ENCODE measurements at regions not wholly inside any gene's neighbourhood (a gene's known extent, or its start where the extent isn't known, plus 50 kb on each side); places are given as distances from the start of the nearest gene placed in this dataset.
"Not testable (repeated sequence)": the region's sequence is repeated elsewhere in the genome, so short reads cannot be mapped to it uniquely, and the experiment has no call there.

DNA sequence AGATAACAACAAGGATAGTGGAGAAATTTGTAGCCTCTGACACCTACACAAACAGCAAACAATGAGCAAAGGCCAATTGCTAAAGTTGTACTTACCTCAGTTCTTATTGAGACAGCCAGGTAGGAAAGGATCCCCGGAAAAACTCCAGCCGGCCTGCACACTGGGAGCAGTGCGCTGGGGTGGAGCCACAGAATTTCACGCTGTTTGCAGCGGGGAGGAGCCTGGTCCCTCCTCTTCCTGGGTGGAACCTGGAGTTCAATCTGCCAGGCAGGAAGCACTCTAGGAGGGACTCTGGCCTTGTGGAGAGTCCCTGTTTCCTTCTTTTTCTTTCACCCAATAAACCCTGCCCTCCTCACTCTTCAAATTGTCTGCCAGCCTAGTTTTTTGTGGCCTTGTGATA is 382.6 kb upstream of the TGIF2LX start:
- H3K4me1 ChIP-seq (ENCODE audit: control insufficient read depth in 2 of 2, insufficient read depth in 2 of 2, low read length in 2 of 2); H2AFZ ChIP-seq (ENCODE audit: insufficient read depth, low read depth, low read length, poor library complexity, severe bottlenecking); H3K4me3 Mint-ChIP-seq; H3K27ac Mint-ChIP-seq; CTCF ChIA-PET; H3K4me3 ChIP-seq (ENCODE audit: control extremely low read depth in 1 of 5, extremely low read depth in 1 of 5, insufficient read depth in 1 of 5, low read depth in 2 of 5, low read length in 4 of 5); H3K9me3 ChIP-seq (ENCODE audit: control extremely low read depth in 1 of 3, control insufficient read depth in 2 of 3, insufficient read depth in 1 of 3, low read length in 2 of 3); H3K4me2 ChIP-seq (replicated peaks; ENCODE audit: low read depth, low read length, poor library complexity, severe bottlenecking); POLR2A ChIA-PET; H3K27me3 Mint-ChIP-seq; H3K9ac ChIP-seq (ENCODE audit: low read length); H3K27me3 ChIP-seq (replicated peaks in 1 of 4; ENCODE audit: control extremely low read depth in 1 of 4, control insufficient read depth in 3 of 4, insufficient read depth in 4 of 4, low read length in 3 of 4); DNase-seq; H3K9me3 Mint-ChIP-seq (ENCODE audit: insufficient read depth); H3K4me1 Mint-ChIP-seq; H3K79me2 ChIP-seq (ENCODE audit: control insufficient read depth, insufficient read depth, low read length); intact Hi-C loops (cut with micrococcal nuclease); H4K20me1 ChIP-seq (ENCODE audit: control insufficient read depth, insufficient read depth, low read length, poor library complexity, severe bottlenecking); H3K27ac ChIP-seq (ENCODE audit: low read length in 2 of 2); ATAC-seq (ENCODE audit: low read depth); H3K36me3 ChIP-seq (replicated peaks in 1 of 2; ENCODE audit: control extremely low read depth in 1 of 2, control insufficient read depth in 1 of 2, extremely low read depth in 1 of 2, insufficient read depth in 2 of 2, low read length in 1 of 2): not testable (repeated sequence)
- 90% methylated on average over 2 of the region's 5 CpGs for WGBS (ENCODE audit: insufficient coverage)

DNA sequence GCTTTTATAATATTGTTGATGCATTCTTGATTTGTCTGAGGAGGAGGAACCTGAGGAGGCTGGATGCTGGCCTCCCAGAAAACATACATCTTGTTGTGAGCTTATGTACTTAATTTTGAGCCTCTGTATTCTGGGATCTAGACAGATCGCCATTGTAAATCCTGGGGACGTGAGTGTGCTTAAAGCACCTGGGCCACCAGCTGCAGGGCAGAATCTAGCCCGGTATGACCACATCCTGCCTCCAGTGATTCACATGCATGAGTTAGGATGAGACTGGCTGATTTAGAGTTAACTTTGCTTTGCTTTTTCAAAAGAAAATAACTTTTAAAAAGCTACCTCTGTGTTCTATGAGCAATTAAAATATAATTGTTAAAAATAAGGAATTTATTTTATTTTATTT is 364.6 kb upstream of the TGIF2LX start:
- H3K27me3 Mint-ChIP-seq; H2AFZ ChIP-seq (ENCODE audit: insufficient read depth, low read depth, low read length, poor library complexity, severe bottlenecking); H3K4me1 Mint-ChIP-seq; H3K4me3 Mint-ChIP-seq; H4K20me1 ChIP-seq (ENCODE audit: control insufficient read depth, insufficient read depth, low read length, poor library complexity, severe bottlenecking); H3K79me2 ChIP-seq (ENCODE audit: control insufficient read depth, insufficient read depth, low read length); H3K9ac ChIP-seq (ENCODE audit: low read length); CTCF ChIA-PET; H3K4me3 ChIP-seq (ENCODE audit: control extremely low read depth in 1 of 5, extremely low read depth in 1 of 5, insufficient read depth in 1 of 5, low read depth in 2 of 5, low read length in 4 of 5); H3K27ac ChIP-seq (ENCODE audit: low read length in 2 of 2); POLR2A ChIA-PET; H3K27ac Mint-ChIP-seq; intact Hi-C loops (cut with micrococcal nuclease); H3K27me3 ChIP-seq (replicated peaks in 1 of 4; ENCODE audit: control extremely low read depth in 1 of 4, control insufficient read depth in 3 of 4, insufficient read depth in 4 of 4, low read length in 3 of 4); ATAC-seq (ENCODE audit: low read depth); H3K9me3 Mint-ChIP-seq (ENCODE audit: insufficient read depth); H3K36me3 ChIP-seq (replicated peaks in 1 of 2; ENCODE audit: control extremely low read depth in 1 of 2, control insufficient read depth in 1 of 2, extremely low read depth in 1 of 2, insufficient read depth in 2 of 2, low read length in 1 of 2); H3K4me1 ChIP-seq (ENCODE audit: control insufficient read depth in 2 of 2, insufficient read depth in 2 of 2, low read length in 2 of 2); H3K9me3 ChIP-seq (ENCODE audit: control extremely low read depth in 1 of 3, control insufficient read depth in 2 of 3, insufficient read depth in 1 of 3, low read length in 2 of 3); DNase-seq; H3K4me2 ChIP-seq (replicated peaks; ENCODE audit: low read depth, low read length, poor library complexity, severe bottlenecking): not testable (repeated sequence)
- 83% methylated on average over 2 of the region's 3 CpGs for WGBS (ENCODE audit: insufficient coverage)

DNA sequence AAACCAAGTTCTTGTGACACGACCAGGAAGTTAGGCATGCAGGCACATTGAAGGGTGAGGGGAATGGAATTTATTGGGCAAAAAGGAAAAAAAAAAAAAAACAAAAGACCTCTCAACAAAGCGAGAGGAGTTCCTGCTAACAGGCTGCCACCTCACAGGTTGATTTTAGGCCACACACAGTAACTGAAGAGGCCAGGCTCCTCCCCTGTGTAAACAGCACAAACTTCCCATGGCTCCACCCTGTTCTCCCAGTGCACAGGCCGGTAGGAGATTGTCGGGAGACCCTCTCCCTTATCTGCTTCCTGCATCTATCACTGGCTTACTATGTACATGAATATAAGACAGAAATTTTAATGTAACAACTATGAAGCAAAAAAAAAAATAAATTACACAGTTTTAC is 359.6 kb upstream of the TGIF2LX start:
- H3K79me2 ChIP-seq (ENCODE audit: control insufficient read depth, insufficient read depth, low read length); ATAC-seq (ENCODE audit: low read depth); H4K20me1 ChIP-seq (ENCODE audit: control insufficient read depth, insufficient read depth, low read length, poor library complexity, severe bottlenecking); H3K4me1 Mint-ChIP-seq; H3K27me3 ChIP-seq (replicated peaks in 1 of 4; ENCODE audit: control extremely low read depth in 1 of 4, control insufficient read depth in 3 of 4, insufficient read depth in 4 of 4, low read length in 3 of 4); H3K9ac ChIP-seq (ENCODE audit: low read length); H3K9me3 Mint-ChIP-seq (ENCODE audit: insufficient read depth); H3K27ac Mint-ChIP-seq; H3K27ac ChIP-seq (ENCODE audit: low read length in 2 of 2); H3K4me3 Mint-ChIP-seq; H3K4me2 ChIP-seq (replicated peaks; ENCODE audit: low read depth, low read length, poor library complexity, severe bottlenecking); POLR2A ChIA-PET; H3K36me3 ChIP-seq (replicated peaks in 1 of 2; ENCODE audit: control extremely low read depth in 1 of 2, control insufficient read depth in 1 of 2, extremely low read depth in 1 of 2, insufficient read depth in 2 of 2, low read length in 1 of 2); CTCF ChIA-PET; H3K4me1 ChIP-seq (ENCODE audit: control insufficient read depth in 2 of 2, insufficient read depth in 2 of 2, low read length in 2 of 2); H3K4me3 ChIP-seq (ENCODE audit: control extremely low read depth in 1 of 5, extremely low read depth in 1 of 5, insufficient read depth in 1 of 5, low read depth in 2 of 5, low read length in 4 of 5); intact Hi-C loops (cut with micrococcal nuclease); DNase-seq; H2AFZ ChIP-seq (ENCODE audit: insufficient read depth, low read depth, low read length, poor library complexity, severe bottlenecking); H3K9me3 ChIP-seq (ENCODE audit: control extremely low read depth in 1 of 3, control insufficient read depth in 2 of 3, insufficient read depth in 1 of 3, low read length in 2 of 3); H3K27me3 Mint-ChIP-seq: not testable (repeated sequence)
- WGBS (ENCODE audit: insufficient coverage) = no CpG with 5 or more reads among the region's 4 CpGs

DNA sequence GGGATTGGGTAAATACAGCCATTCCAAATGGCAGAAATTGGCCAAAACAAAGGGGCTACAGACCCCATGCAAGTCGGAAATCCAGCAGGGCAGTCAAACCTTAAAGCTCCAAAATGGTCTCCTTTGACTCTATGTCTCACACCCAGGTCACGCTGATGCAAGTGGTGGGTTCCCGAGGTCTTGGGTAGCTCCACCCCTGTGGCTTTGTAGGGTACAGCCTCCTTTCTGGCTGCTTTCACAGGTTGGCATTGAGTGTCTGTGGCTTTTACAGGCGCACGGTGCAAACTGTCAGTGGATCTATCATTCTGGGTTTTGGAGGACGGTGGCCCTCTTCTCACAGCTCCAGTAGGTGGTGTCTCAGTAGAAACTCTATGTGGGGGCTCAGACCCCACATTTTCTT is 358.6 kb upstream of the TGIF2LX start:
- DNase-seq; H3K9ac ChIP-seq (ENCODE audit: low read length); H3K4me2 ChIP-seq (replicated peaks; ENCODE audit: low read depth, low read length, poor library complexity, severe bottlenecking); H3K4me1 ChIP-seq (ENCODE audit: control insufficient read depth in 2 of 2, insufficient read depth in 2 of 2, low read length in 2 of 2); H3K4me1 Mint-ChIP-seq; H3K9me3 ChIP-seq (ENCODE audit: control extremely low read depth in 1 of 3, control insufficient read depth in 2 of 3, insufficient read depth in 1 of 3, low read length in 2 of 3); H3K27me3 Mint-ChIP-seq; H3K27me3 ChIP-seq (replicated peaks in 1 of 4; ENCODE audit: control extremely low read depth in 1 of 4, control insufficient read depth in 3 of 4, insufficient read depth in 4 of 4, low read length in 3 of 4); CTCF ChIA-PET; H3K9me3 Mint-ChIP-seq (ENCODE audit: insufficient read depth); POLR2A ChIA-PET; H3K79me2 ChIP-seq (ENCODE audit: control insufficient read depth, insufficient read depth, low read length); H3K27ac ChIP-seq (ENCODE audit: low read length in 2 of 2); ATAC-seq (ENCODE audit: low read depth); intact Hi-C loops (cut with micrococcal nuclease); H3K4me3 ChIP-seq (ENCODE audit: control extremely low read depth in 1 of 5, extremely low read depth in 1 of 5, insufficient read depth in 1 of 5, low read depth in 2 of 5, low read length in 4 of 5); H4K20me1 ChIP-seq (ENCODE audit: control insufficient read depth, insufficient read depth, low read length, poor library complexity, severe bottlenecking); H3K27ac Mint-ChIP-seq; H3K36me3 ChIP-seq (replicated peaks in 1 of 2; ENCODE audit: control extremely low read depth in 1 of 2, control insufficient read depth in 1 of 2, extremely low read depth in 1 of 2, insufficient read depth in 2 of 2, low read length in 1 of 2); H3K4me3 Mint-ChIP-seq; H2AFZ ChIP-seq (ENCODE audit: insufficient read depth, low read depth, low read length, poor library complexity, severe bottlenecking): not testable (repeated sequence)
- WGBS (ENCODE audit: insufficient coverage) = no CpG with 5 or more reads among the region's 6 CpGs
